Fibroblast of lung (primary cell): ENCODE measurements at regions not wholly inside any gene's neighbourhood (a gene's known extent, or its start where the extent isn't known, plus 50 kb on each side); places are given as distances from the start of the nearest gene placed in this dataset.

Experiments
- DNase-seq, 2 donors: peaks; one replicate each; pipeline versions ENCODE4 v3.0.0 to v3.0.0-alpha.2; 2010; ENCODE audit warnings: low read depth in 2 of 2
- H2AFZ ChIP-seq: 2 replicates; pipeline ENCODE4 v1.5.1; 2012; ENCODE audit warnings: low read length, control low read depth, inconsistent platforms
- H3K27ac ChIP-seq: 2 replicates; pipeline ENCODE4 v1.5.1; 2011; ENCODE audit warnings: low read length, control low read depth; ENCODE audit not compliant: insufficient read depth
- H3K27me3 ChIP-seq: 2 replicates; pipeline ENCODE4 v1.5.1; 2011; ENCODE audit warnings: mild to moderate bottlenecking, low read length; ENCODE audit not compliant: control insufficient read depth, insufficient read depth
- H3K36me3 ChIP-seq: 2 replicates; pipeline ENCODE4 v1.5.1; 2011; ENCODE audit warnings: low read length; ENCODE audit not compliant: control insufficient read depth, insufficient read depth
- H3K4me1 ChIP-seq: 2 replicates; pipeline ENCODE4 v1.5.1; 2011; ENCODE audit warnings: low read length; ENCODE audit not compliant: control insufficient read depth, insufficient read depth; ENCODE audit errors: extremely low read depth
- H3K4me2 ChIP-seq: 2 replicates; pipeline ENCODE4 v1.5.1; 2011; ENCODE audit warnings: low read length, control low read depth; ENCODE audit not compliant: insufficient read depth; ENCODE audit errors: extremely low read depth
- H3K4me3 ChIP-seq, 4 experiments: fragments of 200-600 bp in 1 of 4; sonication (generic) in 1 of 4; replicated peaks in 1 of 4; 2 replicates each; pipeline ENCODE4 v1.5.1; 2011 to 2016; ENCODE audit warnings: low read length in 4 of 4, low read depth in 3 of 4, mild to moderate bottlenecking in 3 of 4, control low read depth in 2 of 4, inconsistent platforms in 1 of 4, mixed read lengths in 1 of 4; ENCODE audit not compliant: insufficient read depth in 1 of 4; ENCODE audit errors: control extremely low read depth in 1 of 4
- H3K79me2 ChIP-seq: 2 replicates; pipeline ENCODE4 v1.5.1; 2012; ENCODE audit warnings: mild to moderate bottlenecking, low read length, inconsistent platforms; ENCODE audit not compliant: control insufficient read depth, insufficient read depth
- H3K9ac ChIP-seq: 2 replicates; pipeline ENCODE4 v1.5.1; 2011; ENCODE audit warnings: mild to moderate bottlenecking, low read length, control low read depth; ENCODE audit not compliant: insufficient read depth
- H3K9me3 ChIP-seq: 2 replicates; pipeline ENCODE4 v1.5.1; 2012; ENCODE audit warnings: low read depth, low read length; ENCODE audit not compliant: control insufficient read depth, insufficient read depth
- H4K20me1 ChIP-seq: 2 replicates; pipeline ENCODE4 v1.5.1; 2011; ENCODE audit warnings: low read length; ENCODE audit not compliant: control insufficient read depth, insufficient read depth; ENCODE audit errors: extremely low read depth
- EZH2 ChIP-seq: IDR thresholded peaks from 2 replicates; pipeline ENCODE4 v1.5.1; 2012; ENCODE audit warnings: low read length, control low read depth, mild to moderate bottlenecking; ENCODE audit errors: missing control alignments
- TF ChIP-seq, protein P1 (sequence below), 2 donors: IDR thresholded peaks in 1 of 2; conservative IDR thresholded peaks in 1 of 2; 1 replicate in 1 of 2; 2 replicates in 1 of 2; pipeline ENCODE4 v1.5.1; 2011 to 2012; ENCODE audit warnings: low read length in 2 of 2, control low read depth in 1 of 2, inconsistent platforms in 1 of 2, low read depth in 1 of 2, mild to moderate bottlenecking in 1 of 2

DNA sequence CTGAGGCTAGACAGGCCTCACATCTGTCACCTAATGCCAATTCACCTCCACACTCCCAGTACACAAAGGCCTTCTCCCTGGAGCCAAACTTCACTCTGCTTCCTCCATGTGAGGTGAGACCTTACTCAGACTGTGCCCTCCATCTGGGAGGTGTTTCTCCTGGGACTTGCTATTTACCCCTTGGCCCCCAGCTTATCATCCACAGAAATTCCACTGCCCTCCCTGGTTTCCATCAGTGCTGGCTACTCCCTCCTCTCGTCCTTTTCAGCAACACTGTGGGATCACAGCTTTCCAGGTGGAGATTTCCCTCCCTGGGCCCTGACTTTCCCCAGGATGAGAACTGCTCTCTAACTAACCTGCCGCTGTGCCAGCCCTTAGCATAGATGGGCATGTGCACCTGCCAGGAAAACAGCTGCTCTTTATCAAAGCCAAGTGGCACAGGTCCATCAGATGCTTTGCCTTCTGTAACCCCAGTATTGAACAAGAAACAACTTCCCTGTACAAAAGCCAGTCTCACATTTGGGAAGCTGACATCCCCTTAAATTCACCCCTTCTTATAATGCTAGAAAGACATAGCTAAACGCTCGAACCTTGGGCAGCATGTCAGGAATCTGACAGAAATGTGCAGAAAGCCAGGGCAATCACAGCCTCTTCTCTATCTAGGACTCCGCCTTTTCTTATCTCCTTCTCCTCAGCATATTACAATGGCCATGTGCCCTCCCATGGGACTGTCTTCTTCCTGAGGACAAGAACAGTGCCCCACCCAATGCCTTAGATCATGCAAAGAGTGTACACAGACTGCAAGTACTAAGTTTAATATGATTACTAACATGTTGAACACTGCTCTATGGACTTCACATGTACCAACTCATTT, 535.5 kb upstream of the ID2 start:
- no peaks in the 10 kb centered on the region for H3K36me3 ChIP-seq
- no peaks in the 10 kb centered on the region for H3K27me3 ChIP-seq
- H3K27ac ChIP-seq, result no peak overlapping the region
- no peak for TF ChIP-seq EZH2
- TF ChIP-seq, protein P1, sequence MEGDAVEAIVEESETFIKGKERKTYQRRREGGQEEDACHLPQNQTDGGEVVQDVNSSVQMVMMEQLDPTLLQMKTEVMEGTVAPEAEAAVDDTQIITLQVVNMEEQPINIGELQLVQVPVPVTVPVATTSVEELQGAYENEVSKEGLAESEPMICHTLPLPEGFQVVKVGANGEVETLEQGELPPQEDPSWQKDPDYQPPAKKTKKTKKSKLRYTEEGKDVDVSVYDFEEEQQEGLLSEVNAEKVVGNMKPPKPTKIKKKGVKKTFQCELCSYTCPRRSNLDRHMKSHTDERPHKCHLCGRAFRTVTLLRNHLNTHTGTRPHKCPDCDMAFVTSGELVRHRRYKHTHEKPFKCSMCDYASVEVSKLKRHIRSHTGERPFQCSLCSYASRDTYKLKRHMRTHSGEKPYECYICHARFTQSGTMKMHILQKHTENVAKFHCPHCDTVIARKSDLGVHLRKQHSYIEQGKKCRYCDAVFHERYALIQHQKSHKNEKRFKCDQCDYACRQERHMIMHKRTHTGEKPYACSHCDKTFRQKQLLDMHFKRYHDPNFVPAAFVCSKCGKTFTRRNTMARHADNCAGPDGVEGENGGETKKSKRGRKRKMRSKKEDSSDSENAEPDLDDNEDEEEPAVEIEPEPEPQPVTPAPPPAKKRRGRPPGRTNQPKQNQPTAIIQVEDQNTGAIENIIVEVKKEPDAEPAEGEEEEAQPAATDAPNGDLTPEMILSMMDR (conservative IDR thresholded peaks at IDR 0.05 in 1 of 2, IDR thresholded peaks at IDR 0.05 in 1 of 2; ENCODE audit: low read depth in 1 of 2, low read length in 2 of 2), result no peak
- no peak overlapping the region for H2AFZ ChIP-seq
- no peak for DNase-seq
- no peaks in the 10 kb centered on the region for H3K9me3 ChIP-seq
- no peaks in the 10 kb centered on the region for H3K79me2 ChIP-seq
- no peak overlapping the region for H3K4me2 ChIP-seq
- no peaks in the 10 kb centered on the region for H4K20me1 ChIP-seq
- H3K4me1 ChIP-seq, result peaks cover 8% of the 10 kb centered on the region
- no peak overlapping the region for H3K9ac ChIP-seq
- no peak overlapping the region for H3K4me3 ChIP-seq

DNA sequence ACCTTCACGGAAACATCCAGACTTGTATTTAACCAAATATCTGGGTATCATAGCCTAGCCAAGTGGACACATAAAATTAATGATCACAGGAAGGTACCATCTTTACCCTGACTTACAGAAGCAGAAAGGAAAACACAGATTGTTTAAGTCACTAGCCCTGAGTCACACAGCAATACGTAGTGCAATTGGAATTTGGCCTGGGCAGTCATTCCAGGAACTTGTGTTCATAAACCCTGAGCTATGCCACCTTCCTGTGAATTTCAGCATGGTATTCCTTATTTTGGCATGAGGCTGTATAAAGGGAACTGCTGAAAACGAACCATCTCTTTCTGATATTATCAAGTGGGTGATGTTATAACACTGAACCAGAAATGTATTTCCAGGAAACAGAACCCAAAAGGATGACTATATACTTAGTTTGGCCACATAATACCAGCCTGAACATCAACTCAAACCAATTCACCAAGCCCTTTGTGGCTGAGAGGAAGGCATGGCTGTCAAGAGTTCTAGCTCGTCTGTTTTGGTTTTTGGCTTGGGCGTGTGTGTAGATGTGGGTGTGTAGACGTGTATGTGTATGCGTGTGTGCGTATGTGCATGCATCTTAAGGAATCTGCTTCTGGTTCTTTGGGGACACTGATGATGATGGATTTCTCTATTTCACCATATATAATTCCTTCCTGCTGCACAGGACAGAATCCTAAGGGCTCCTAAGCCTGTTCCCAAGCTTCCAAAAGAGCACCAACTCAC, 533.4 kb upstream of the ID2 start:
- H3K9me3 ChIP-seq, result no peaks in the 10 kb centered on the region
- H3K79me2 ChIP-seq, result no peaks in the 10 kb centered on the region
- H3K4me1 ChIP-seq, result peaks cover 8% of the 10 kb centered on the region
- no peaks in the 10 kb centered on the region for H3K36me3 ChIP-seq
- H3K9ac ChIP-seq, result no peak overlapping the region
- H3K27ac ChIP-seq, result peak overlapping the region; percentile 40
- TF ChIP-seq EZH2, result no peak
- TF ChIP-seq, protein P1 (conservative IDR thresholded peaks at IDR 0.05 in 1 of 2, IDR thresholded peaks at IDR 0.05 in 1 of 2; ENCODE audit: low read depth in 1 of 2, low read length in 2 of 2), result no peak
- peak overlapping the region; percentile 13 for H3K4me2 ChIP-seq
- no peaks in the 10 kb centered on the region for H3K27me3 ChIP-seq
- peak; percentile 80 to 96 for DNase-seq
- H4K20me1 ChIP-seq, result no peaks in the 10 kb centered on the region
- H3K4me3 ChIP-seq, result no peak overlapping the region
- no peak overlapping the region for H2AFZ ChIP-seq

DNA sequence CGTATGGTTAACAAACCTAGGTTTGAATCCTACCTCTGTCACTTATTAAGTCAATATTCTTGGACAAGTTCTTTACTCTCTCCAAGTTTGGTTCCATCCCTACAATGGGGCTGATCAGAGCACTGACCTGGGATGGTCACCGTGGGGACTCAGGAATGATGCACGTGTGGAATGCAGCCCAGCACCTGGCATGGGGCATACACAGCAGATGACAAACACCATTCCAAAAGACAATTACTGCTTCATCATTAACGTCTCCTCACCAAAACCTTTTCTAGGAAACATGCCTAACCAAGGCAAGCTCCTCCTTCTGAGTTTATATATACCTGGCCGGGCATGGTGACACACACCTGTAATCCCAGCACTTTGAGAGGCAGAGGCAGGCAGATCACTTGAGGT, 532.9 kb upstream of the ID2 start:
- no peak overlapping the region for H3K27ac ChIP-seq
- peaks cover 8% of the 10 kb centered on the region for H3K4me1 ChIP-seq

More for the DNA sequence above, 532.9 kb upstream of the ID2 start:
- H3K4me3 ChIP-seq, result no peak overlapping the region
- H4K20me1 ChIP-seq, result no peaks in the 10 kb centered on the region
- no peaks in the 10 kb centered on the region for H3K79me2 ChIP-seq
- no peaks in the 10 kb centered on the region for H3K27me3 ChIP-seq
- no peak overlapping the region for H3K4me2 ChIP-seq
- H3K9ac ChIP-seq, result no peak overlapping the region
- no peaks in the 10 kb centered on the region for H3K36me3 ChIP-seq
- no peaks in the 10 kb centered on the region for H3K9me3 ChIP-seq
- no peak for TF ChIP-seq EZH2
- TF ChIP-seq, protein P1 (conservative IDR thresholded peaks at IDR 0.05 in 1 of 2, IDR thresholded peaks at IDR 0.05 in 1 of 2; ENCODE audit: low read depth in 1 of 2, low read length in 2 of 2), result no peak
- DNase-seq, result no peak
- H2AFZ ChIP-seq, result no peak overlapping the region
